LHCN-M2 (cell line): ENCODE measurements at regions not wholly inside any gene's neighbourhood (a gene's known extent, or its start where the extent isn't known, plus 50 kb on each side); places are given as distances from the start of the nearest gene placed in this dataset.

Experiments
- DNase-seq: peaks from one replicate; pipeline ENCODE4 v3.0.0-alpha.2; 2012; ENCODE audit warnings: low read depth

DNA sequence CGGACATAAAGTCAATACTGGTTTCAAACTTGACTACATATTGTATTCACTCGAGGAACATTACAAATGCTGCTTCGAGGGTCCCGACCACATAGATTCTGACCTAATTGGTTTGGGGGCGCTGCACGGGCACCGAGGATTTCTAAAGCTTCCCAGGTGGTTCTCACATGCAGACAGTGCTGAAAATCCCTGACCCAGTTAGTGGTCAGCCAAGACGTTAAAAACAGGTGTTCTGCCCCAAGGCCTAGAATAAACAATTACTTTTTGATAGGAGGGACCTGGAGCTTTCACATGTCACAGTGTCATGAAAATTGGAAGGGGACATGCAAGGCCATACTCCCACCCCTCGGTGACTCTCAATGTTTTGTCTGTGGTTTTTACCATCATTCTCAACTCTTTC lies 368.9 kb downstream of the RNF144A start:
- no peak for DNase-seq

DNA sequence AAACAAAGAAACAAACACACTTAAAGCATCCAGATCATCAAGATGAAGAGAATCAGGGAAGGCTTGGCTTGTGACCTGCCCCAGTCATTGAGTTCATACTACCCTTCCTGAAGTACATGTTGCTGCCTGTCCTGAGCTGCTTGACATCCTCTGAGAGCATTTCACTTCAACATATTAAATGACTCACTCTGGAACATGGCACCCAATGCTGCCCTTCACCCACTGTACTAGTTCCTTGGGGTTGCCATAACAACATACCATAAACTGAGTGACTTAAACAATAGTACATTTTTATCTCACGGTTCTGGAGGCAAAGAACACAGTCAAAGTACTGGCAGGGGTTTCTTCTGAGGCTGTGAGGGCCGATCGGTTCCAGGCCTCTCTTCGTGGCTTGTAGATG lies 371.3 kb downstream of the RNF144A start:
- DNase-seq: no peak

DNA sequence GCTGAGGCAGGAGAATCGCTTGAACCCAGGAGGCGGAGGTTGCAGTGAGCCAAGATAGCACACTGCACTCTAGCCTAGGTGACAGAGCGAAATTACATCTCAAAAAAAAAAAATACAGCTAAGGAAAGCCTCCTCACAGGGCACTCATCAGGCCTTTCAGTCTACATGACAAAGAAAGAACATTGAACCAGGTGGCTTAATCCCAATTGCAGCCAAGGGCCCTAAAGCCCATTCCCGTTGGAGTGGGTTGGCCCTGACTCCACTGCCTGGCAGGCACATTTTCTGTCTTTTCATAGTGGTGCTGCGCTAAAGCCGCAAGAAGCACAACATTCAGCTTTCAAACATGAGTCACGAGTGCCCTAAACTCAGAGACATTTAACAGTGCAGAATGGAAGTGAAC lies 372.5 kb downstream of the RNF144A start:
- DNase-seq: no peak

DNA sequence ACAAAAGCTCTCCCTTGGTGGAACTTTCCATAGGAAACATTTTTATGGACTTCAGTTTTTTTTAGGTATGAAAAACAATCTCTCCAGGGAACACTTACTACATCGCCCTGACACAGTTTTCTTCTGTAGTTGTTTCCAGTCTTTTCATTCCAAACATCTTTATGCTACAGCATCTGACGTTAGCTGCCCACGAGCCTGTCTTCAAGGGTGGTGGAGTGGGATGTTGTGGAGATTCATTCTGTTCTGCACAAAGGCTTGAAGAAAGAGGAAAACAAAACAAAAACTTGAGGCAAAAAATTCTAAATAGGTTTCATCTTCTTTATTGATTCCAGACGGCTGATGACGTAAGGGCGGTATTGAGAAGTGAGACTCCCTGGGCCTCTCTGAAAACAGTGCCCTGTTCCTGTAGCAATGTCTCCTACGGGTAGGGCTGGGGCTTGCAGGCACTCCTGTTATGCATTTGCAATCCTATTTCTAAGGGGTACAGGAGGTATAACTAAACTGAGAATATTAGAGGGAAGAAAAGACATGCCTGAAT lies 375.0 kb downstream of the RNF144A start:
- no peak for DNase-seq

DNA sequence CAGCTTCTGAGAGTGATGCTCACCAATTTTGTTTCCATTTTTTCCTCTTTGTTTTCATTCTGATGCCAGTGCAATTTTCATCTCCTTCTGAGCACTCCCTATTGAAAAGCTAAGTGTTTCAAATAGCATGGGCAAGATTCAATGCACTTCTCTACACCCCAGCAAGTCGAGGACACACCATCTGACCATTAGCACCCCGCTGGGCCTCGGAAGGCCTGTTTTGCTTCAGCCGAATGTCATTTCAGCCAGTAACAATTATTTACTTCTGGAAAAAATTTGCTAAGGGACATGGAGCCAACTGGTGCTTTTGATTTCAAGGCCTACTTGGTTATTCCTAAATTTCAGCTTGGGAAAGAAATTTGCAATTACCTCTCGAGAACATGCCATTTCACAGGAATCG lies 392.4 kb downstream of the RNF144A start:
- DNase-seq: no peak

DNA sequence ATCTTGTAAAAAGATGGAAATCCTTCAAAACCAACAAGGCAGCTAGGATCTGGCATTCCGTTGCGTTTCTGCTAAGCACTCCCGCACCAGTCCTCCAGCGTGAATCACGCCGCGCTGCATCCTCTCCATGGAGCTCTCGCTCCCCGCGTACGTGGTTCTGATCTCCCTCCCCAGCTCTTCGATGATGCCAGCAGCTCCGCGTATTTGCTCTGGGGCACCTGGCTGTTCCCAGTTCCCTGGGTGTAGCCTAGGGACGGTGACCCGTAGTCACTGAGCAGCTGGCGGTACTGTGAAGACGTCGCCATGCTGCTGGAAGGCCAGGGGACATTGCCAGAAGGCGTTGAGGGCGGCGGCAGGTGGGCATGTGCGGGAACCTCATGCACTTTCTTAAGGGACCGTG lies 407.5 kb downstream of the RNF144A start:
- no peak for DNase-seq

DNA sequence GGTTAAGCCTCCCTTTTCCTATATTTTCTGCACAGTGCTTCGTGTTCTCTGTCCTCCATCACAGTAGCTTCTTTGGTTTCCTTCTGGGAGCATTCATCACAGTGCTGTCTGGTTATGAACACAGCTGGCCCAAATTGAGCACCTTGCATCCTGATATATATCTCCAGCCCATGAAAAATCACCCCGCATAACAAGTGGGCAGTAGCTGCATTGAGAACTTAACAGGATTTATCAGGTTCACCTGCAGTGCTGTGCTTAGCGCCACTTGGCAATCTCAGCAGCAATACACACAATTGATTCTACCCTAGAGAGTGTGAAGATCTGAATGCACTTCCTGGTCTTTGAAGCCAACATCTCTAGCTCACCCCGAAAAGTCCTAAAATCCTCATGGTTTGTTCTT lies 408.0 kb downstream of the RNF144A start:
- no peak for DNase-seq

DNA sequence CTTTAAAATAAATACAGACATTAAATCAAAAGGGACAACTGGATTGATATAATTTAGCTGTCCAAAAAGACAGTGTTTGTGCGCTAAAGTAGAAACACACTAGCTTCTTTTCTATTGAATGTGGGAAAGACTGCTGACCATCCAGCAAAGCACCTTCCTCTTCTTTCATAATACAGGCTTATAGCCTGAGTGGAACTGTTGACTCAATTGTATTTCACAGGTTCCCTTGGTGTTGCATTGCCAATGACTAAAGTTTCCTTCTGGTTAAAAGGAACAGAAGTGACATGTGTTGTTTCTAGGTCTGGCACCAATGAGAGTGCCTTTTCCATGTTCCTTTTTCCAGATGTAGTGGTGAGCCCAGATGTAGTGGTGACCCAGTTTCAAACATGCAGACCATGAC lies 412.3 kb downstream of the RNF144A start:
- DNase-seq: no peak

DNA sequence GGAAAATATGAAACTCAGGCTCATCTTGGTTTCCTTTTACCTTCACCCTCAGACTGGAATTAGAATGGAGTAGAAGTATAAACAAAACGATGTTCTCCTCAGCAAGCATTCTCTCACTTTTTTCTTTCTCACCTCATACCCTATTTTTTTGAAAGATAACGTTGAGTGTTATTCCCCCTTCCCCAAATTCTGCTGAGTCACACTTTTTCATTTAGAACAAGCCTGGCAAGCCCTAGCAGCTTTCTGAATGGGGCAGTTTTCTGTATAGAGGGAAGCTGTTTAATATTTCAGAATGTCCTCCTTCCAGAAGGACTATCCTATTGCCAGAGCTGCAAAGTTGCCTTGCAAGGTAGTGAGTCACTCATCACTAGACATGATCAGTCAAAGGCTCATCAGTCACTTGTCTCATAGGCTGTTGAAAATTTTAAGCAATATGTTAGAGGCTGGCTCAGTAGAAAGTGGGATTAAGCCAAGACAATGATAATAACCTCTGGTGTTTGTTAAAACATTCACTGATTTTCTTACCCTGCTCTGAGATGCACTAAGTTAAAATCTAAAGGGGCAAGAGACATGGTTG lies 416.1 kb downstream of the RNF144A start:
- DNase-seq: no peak

DNA sequence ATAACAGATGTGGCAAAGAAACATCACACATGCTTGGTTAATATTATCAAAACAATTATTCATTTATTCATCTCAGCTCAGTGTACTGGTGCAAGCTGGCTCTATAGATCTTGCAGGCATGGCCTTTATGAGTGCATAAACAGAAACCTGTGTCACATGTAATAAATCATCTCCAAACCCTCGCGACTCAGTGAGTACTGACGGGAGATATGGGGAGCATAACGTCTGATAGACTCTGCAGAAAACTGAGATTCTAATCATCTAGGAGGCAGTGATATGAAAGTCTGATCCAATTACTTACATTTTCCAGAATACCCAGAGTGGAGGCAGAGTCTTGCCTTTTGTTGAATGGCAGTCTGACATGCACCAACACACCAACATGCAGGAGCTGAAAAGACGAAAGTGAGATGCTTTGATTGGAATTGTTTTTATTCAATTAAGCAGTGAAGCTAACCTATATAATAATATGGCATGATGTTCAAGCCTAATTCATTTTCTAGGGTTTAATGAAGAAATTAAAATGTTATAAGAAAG lies 416.8 kb downstream of the RNF144A start:
- no peak for DNase-seq

DNA sequence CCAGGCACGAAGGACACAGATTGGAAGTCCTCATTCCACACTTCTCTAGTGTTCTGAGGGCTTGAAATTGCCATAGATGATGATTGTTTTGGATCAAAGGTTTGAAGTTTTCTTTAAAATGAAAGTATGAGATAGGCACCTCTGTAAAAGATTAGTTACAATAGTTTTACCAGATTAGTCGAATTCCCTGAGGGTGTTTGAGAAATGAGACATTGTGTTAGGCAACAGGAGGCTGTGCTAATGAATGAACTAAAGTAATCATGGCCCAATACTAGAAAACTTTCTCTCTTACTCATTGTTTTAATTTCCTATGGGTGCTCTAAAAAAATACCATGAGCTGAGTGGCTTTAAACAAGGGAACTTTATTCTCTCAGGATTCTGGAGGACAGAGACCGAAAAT lies 421.7 kb downstream of the RNF144A start:
- DNase-seq: no peak

DNA sequence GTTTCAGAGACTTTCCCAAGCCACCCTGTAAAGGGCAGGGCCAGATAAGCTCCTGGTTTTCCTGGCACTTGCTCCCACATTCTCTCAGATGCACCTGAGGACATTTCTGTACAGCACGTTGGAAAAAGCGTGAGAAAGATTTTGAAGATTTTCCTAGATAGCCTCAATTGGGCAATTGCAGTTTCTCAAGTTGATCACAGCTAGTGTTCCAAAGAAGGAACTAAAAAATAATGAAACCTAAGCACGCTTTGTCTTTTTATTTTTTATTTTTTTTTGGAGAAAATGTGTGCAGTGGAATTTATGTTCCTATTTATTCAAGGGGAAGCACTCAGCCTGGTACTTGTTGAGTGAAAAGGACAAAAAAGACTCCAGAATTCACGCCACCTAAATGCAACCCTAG lies 429.1 kb downstream of the RNF144A start:
- DNase-seq: no peak

DNA sequence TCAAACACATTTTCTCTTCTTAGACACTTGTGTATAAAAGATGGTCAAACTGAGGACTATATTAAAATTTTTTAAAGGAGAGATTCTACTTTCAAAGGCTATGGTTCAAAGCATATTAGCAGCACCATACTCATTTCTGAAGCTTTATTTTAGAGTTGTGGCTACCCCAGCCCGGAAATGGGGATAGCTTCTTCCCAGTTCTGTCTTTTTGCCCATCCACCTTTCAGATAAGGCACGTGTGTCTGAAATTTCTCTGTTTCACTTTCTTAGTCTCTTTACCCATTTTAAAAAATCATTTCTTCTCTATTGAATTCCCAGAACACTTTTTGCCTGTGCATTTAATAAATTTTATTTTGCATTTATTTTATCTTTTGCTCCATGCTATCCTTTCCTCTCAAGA lies 431.5 kb downstream of the RNF144A start:
- DNase-seq: no peak

DNA sequence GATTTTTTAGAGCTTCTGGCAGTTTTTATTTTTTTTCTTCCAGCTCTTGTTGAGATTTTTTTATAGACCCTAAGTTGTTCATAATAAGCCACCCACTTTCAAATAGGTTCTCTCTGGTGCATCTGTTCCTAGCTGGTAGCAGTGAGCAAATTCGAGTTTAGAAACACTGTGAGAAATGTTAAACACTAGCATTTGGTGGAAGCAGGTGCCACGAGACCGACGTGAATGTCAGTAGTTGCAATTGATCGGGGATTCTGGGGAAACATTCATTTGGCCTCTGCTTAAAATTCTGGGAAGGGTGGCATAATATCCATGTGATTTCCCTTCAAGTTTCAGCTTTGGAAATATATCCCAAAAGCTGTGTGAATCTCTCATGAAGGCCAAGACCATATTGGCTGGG lies 435.0 kb downstream of the RNF144A start:
- DNase-seq: no peak

DNA sequence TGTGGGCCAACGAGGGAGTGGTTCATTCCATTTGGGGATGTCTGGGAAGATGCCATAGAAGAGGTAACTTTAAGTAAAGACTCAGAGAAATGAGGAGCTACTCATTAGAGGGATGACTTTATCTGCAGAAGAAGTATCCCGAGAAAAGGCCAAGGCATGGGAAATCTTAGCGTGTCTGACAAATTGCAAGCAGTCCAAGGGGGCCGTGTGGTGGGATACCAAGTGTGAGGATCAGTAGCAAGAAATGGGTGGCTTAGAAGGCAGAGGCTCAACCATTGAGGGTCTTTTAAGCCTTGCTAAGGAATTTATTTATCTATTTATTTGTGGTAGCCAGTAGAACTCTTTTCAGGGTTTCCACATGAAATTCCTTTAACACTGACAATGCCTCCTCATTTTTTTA lies 436.4 kb downstream of the RNF144A start:
- DNase-seq: no peak

DNA sequence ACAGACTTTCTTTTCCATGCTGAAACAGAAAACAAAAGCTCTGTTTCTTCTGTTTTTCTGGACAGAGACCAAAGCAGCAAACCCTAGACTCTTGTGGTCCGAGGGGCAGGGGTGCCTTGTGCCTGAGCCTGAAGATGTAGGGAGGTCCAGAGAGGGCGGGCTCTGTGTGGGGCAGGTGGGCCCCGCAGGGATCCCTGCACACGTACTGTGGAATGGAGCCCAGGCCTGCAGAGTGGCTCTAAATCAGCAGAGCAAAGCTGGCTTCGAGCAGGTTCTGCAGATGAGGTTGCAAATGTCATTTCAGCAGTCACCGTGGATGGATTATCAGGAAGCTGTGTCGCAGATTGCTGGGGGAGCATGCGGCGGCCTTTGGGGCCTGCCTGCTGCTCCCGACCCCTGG lies 438.6 kb downstream of the RNF144A start:
- DNase-seq: no peak

DNA sequence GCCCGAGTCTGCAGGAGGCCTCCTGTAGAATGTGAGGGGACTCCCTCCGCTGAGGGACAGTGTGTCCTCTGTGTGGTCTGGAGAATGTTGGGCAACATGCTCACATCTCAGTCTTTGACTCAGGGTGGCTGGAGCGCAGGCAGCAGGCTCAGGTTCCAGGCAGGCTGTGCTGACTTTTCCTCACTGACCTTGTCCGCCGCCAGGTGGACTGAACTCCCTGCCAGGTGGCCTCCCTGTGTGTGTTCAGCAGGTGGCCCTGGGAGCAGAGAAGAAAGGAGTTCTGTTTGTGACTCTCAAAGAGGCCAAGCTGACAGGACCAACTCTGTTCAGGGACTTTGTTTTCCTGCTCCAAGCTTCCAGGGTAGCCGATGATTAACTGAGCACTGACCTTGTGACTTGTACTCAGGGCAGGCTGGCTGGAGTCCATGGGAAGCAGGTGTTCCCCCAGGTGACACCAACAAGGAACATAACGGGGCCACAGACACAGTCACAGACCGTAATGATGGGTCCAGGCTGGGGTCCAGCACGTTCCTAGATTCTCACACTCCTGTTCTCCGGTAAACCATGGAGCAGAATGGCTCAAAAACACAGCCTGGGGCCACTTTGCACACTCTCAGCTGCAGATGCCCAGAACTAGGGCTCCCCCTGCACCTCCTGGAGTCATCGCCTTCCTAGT lies 439.8 kb downstream of the RNF144A start:
- DNase-seq: no peak

DNA sequence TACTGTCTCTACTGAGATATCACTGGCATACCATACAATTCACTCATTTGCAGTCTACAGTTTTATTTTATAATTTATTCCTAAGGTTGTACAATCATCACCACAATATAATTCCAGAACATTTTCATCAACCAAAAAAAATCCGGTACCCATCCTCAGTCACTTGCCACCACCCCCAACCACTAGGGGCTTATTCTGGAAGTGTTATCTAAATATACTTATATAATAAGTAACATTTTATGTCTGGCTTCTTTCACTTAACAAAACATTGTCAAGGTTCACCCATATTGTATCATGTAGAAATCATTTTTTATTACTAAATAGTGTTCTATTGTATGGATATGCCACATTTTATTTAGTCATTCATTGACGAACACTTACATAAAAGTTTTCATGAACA lies 440.8 kb downstream of the RNF144A start:
- no peak for DNase-seq

DNA sequence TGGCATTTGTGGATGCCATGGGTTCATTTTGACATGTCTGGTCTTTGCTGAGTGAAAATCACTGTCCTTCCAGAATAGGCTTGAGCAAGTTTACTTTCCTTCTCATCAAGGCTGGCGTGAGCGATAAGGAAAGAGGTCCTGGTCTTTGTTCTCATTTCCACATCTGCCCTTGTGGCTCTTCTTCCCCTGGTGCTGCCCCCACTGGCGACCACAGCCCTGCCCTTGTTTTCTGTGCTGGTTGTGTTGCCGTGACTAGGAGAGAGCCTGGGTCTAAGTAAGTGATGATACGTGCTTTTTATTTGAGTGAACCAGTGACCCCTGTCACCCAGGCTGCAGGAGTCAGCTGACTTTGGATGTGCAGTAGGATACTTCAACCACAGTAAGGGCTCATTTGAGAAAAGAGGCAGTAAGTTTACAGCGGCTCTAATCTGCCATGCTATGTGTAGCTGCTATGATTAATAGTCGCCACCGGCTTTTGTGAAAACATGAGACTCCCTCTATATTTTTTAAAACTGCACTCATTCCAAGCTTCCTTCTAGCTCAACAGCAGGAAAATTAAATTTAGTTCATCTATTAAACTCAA lies 441.7 kb downstream of the RNF144A start:
- no peak for DNase-seq

DNA sequence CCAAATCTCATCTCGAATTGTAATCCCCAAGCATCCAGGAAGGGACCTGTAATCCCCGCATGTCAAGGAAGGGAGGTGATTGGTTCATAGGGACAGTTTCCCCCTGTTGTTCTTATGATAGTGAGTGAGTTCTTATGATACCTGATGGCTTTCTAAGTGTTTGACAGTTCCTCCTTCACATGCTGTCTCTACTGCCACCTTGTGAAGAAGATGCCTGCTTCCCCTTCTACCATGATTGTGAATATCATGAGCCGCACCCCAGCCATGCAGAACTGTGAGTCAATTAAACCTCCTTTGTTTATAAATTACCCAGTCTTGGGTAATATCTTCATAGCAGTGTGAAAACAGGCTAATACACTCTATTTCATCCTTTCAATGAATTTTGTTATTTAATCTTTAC lies 446.7 kb downstream of the RNF144A start:
- DNase-seq: no peak

DNA sequence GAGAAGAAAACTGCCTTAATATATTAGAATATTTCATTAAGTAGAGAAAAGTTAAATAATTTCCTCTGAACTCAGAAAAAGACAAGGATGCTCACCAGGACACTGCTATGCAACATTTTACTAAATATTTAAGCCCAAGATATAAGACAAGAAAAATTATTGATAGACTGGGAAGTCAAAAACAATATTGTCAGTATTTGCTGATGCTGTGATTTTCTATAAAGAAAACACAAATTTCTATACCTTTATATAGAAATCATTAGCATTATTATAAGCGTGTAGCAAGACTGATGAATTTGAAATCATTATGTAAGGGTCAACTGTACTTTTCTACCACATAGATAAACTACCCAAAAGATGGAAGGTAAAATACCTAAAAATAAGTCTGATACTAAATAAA lies 451.0 kb downstream of the RNF144A start:
- DNase-seq: no peak

DNA sequence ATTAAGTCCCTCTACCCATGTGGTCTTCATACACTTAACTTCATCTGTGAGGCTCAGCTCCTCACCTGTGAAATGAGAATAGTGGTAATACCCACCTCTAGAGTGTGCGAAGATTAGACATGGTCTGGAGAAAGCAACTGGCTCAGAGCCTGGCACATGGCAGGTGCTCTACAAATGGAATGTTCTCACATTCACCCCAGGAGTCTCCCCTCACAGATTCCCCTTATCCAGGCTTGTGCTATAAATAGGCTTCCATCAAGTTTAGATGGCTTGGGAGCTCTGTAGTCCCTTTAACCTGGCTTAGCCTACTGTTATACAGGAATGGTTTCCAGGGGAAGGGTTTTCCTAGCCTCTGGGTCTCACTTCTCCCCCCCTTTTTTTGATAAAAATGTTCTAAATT lies 455.9 kb downstream of the RNF144A start:
- no peak for DNase-seq

DNA sequence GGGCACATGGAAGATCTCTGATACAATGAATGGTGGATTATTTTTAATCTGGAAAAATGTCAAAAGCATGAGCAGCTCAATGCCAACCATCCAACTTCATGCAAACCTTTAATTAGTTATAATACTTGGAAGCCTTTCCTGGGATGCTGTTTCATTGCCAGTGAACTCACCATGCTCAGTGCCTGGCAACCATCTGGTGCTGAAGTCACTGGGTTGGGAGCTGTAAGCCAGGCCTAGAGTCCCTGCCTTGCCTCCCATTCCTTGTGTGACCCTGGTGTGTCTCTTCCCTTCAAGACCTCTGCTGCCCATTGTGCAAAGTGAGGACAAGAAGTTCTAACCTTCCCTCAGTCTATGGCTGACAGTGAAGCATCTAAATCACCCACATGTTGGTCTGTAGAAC lies 458.7 kb downstream of the RNF144A start:
- no peak for DNase-seq
